HCT116 (cell line): ENCODE measurements at regions not wholly inside any gene's neighbourhood (a gene's known extent, or its start where the extent isn't known, plus 50 kb on each side); places are given as distances from the start of the nearest gene placed in this dataset.

Experiments
- ATAC-seq: fragments of 200-7000 bp; cut with Tn5 transposase; 2 replicates; pipeline ENCODE4 v1.9.1; 2020; ENCODE audit warnings: mild to moderate bottlenecking, moderate library complexity
- BruUV-seq: library from RNA; stranded (reverse); fragments of 400-500 nt; replicated peaks from 2 replicates; lab custom pipeline; 2021; lab: Mats Ljungman, UMichigan
- CTCF ChIA-PET: fragments of 300-600 bp; sonication (Branson Sonifier 250); formaldehyde crosslinking; loops from one replicate; lab custom pipeline; 2021; ENCODE audit warnings: antibody characterized with exemption; lab: Charles Lee
- POLR2A ChIA-PET: fragments of 300-600, 350-600 bp; sonication (Branson Sonifier 250); formaldehyde crosslinking; loops from one replicate; lab custom pipeline; 2021; ENCODE audit warnings: antibody characterized with exemption; lab: Charles Lee
- RAD21 ChIA-PET, 2 experiments: fragments of 300-600 bp; sonication (Branson Sonifier 250); formaldehyde crosslinking; loops; one replicate each; lab custom pipeline; 2023; ENCODE audit warnings: low total read pairs in 2 of 2; ENCODE audit not compliant: uncharacterized antibody in 2 of 2, unreplicated experiment in 2 of 2, low non-redundant PET in 1 of 2; lab: Charles Lee
- DNase-seq: peaks from one replicate; pipeline ENCODE4 v3.0.0-alpha.2; 2010; ENCODE audit warnings: low read depth, low spot score
- H2AFZ ChIP-seq: fragments of 200-600 bp; shearing (Covaris generic), sonication (generic); 2 replicates; pipeline ENCODE4 v1.6.1; 2017; ENCODE audit warnings: low read depth, mixed run types, mixed read lengths, antibody characterized with exemption, low read length; ENCODE audit not compliant: poor library complexity, severe bottlenecking
- H3K27ac ChIP-seq: 2 replicates; pipeline ENCODE4 v1.5.1; 2012; ENCODE audit warnings: low read depth, low read length
- H3K27me3 ChIP-seq: fragments of 200-600 bp; sonication (generic); 2 replicates; pipeline ENCODE4 v1.6.1; 2016; ENCODE audit warnings: mixed run types, low read length, mixed read lengths; ENCODE audit not compliant: insufficient read depth
- H3K36me3 ChIP-seq, 2 experiments: fragments of 200-500 bp in 1 of 2; fragments of 200-600 bp in 1 of 2; sonication (Bioruptor generic) in 1 of 2; sonication (generic) in 1 of 2; 2 replicates each; pipeline versions ENCODE4 v1.5.1 to v1.6.1; 2014 to 2016; ENCODE audit warnings: low read length in 2 of 2, inconsistent platforms in 1 of 2, mixed read lengths in 1 of 2, mixed run types in 1 of 2; ENCODE audit not compliant: insufficient read depth in 2 of 2, control insufficient read depth in 1 of 2
- H3K4me1 ChIP-seq, 2 experiments: fragments of 200-600 bp in 1 of 2; sonication (generic) in 1 of 2; 2 replicates each; pipeline versions ENCODE4 v1.5.1 to v1.6.1; 2012 to 2017; ENCODE audit warnings: low read length in 2 of 2, inconsistent platforms in 1 of 2, mild to moderate bottlenecking in 1 of 2, mixed read lengths in 1 of 2, mixed run types in 1 of 2, moderate library complexity in 1 of 2; ENCODE audit not compliant: insufficient read depth in 2 of 2, control insufficient read depth in 1 of 2
- H3K4me2 ChIP-seq: fragments of 200-600 bp; sonication (generic); 2 replicates; pipeline ENCODE4 v1.6.1; 2017; ENCODE audit warnings: mixed run types, low read length, mixed read lengths
- H3K4me3 ChIP-seq, 2 experiments: fragments of 200-600 bp in 1 of 2; sonication (generic) in 1 of 2; replicated peaks in 1 of 2; 2 replicates each; pipeline ENCODE4 v1.5.1; 2011 to 2016; ENCODE audit warnings: low read length in 2 of 2, control low read depth in 1 of 2, low read depth in 1 of 2, mild to moderate bottlenecking in 1 of 2, mixed read lengths in 1 of 2, mixed run types in 1 of 2
- H3K79me2 ChIP-seq: fragments of 200-600 bp; sonication (generic); 2 replicates; pipeline ENCODE4 v1.6.1; 2017; ENCODE audit warnings: mild to moderate bottlenecking, mixed run types, low read length, moderate library complexity, mixed read lengths; ENCODE audit not compliant: insufficient read depth
- H3K9ac ChIP-seq: fragments of 200-600 bp; sonication (generic); 2 replicates; pipeline ENCODE4 v1.6.1; 2016; ENCODE audit warnings: low read length, mixed read lengths
- H3K9me2 ChIP-seq: fragments of 200-600 bp; sonication (generic), shearing (Covaris generic); 2 replicates; pipeline ENCODE4 v1.6.1; 2017; ENCODE audit warnings: mixed run types, mild to moderate bottlenecking, moderate library complexity; ENCODE audit not compliant: insufficient read depth
- H3K9me3 ChIP-seq, 2 experiments: fragments of 200-500 bp in 1 of 2; fragments of 200-600 bp in 1 of 2; sonication (Bioruptor generic) in 1 of 2; sonication (generic) in 1 of 2; 2 replicates each; pipeline ENCODE4 v1.6.1; 2014 to 2017; ENCODE audit warnings: low read length in 2 of 2, mixed read lengths in 2 of 2, inconsistent platforms in 1 of 2, low read depth in 1 of 2, mild to moderate bottlenecking in 1 of 2, mixed run types in 1 of 2, moderate library complexity in 1 of 2; ENCODE audit not compliant: control insufficient read depth in 1 of 2, insufficient read depth in 1 of 2
- H4K20me1 ChIP-seq: fragments of 200-600 bp; sonication (generic), shearing (Covaris generic); 2 replicates; pipeline ENCODE4 v1.6.1; 2017; ENCODE audit warnings: mixed run types, mild to moderate bottlenecking, moderate library complexity; ENCODE audit not compliant: insufficient read depth
- CTCF ChIP-seq, 3 experiments: fragments of 200-600 bp in 1 of 3; sonication (generic) in 1 of 3; IDR thresholded peaks in 2 of 3; conservative IDR thresholded peaks in 1 of 3; 2 replicates each; pipeline ENCODE4 v1.5.1; 2012 to 2017; ENCODE audit warnings: low read depth in 2 of 3, low read length in 2 of 3, antibody characterized with exemption in 1 of 3, borderline replicate concordance in 1 of 3, control low read depth in 1 of 3, mild to moderate bottlenecking in 1 of 3, mixed read lengths in 1 of 3, mixed run types in 1 of 3, moderate library complexity in 1 of 3; ENCODE audit not compliant: insufficient read depth in 1 of 3
- EGR1 ChIP-seq: IDR thresholded peaks from 2 replicates; pipeline ENCODE4 v1.6.1; 2012; ENCODE audit warnings: low read depth
- EZH2phosphoT487 ChIP-seq: fragments of 200-600 bp; IDR thresholded peaks from 2 replicates; pipeline ENCODE4 v1.6.1; 2018; ENCODE audit warnings: antibody characterized with exemption, borderline replicate concordance
- FOSL1 ChIP-seq: IDR thresholded peaks from 2 replicates; pipeline ENCODE4 v1.6.1; 2012; ENCODE audit warnings: low read depth
- POLR2A ChIP-seq: IDR thresholded peaks from 2 replicates; pipeline ENCODE4 v1.7.0; 2011; ENCODE audit warnings: borderline replicate concordance; ENCODE audit not compliant: insufficient read depth, insufficient read length; ENCODE audit errors: extremely low read depth
- RAD21 ChIP-seq: IDR thresholded peaks from 2 replicates; pipeline ENCODE4 v1.6.1; 2012; ENCODE audit warnings: low read depth, mild to moderate bottlenecking
- SRF ChIP-seq: IDR thresholded peaks from 2 replicates; pipeline ENCODE4 v1.6.1; 2012; ENCODE audit warnings: low read depth
- intact Hi-C: fragments of 100-400 bp; cut with micrococcal nuclease; formaldehyde crosslinking; loops from 2 replicates; pipeline ENCODE4 v1.10.0; 2022

- CTCF ChIA-PET, result no interaction called here
- Histone ChIP-seq H3K4me1 (no peaks in the 10 kb centered on the region), H3K36me3 (no peaks in the 10 kb centered on the region), H3K4me3 (no peak overlapping the region), H3K27ac (no peak overlapping the region), H3K27me3 (no peaks in the 10 kb centered on the region), H3K4me2 (no peak overlapping the region), H3K79me2 (no peaks in the 10 kb centered on the region), H2AFZ (no peak overlapping the region)
- POLR2A ChIA-PET, result no interaction called here
- ATAC-seq, result no peak
- DNase-seq, result no peak
- RAD21 ChIA-PET, result no interaction called here
- BruUV-seq, result no TSS peak
- no peak for TF ChIP-seq EGR1
- TF ChIP-seq EZH2phosphoT487, result no peak
- TF ChIP-seq, all 23 proteins: peak for 0
- Histone ChIP-seq H3K9me2 (no peaks in the 10 kb centered on the region), H3K9ac (no peak overlapping the region), H4K20me1 (no peaks in the 10 kb centered on the region), H3K9me3 (0 out of 4 replicates have a peak, but pooled peaks cover 0 to 9% of the 10 kb centered on the region in 2 experiments)
- intact Hi-C loops, result no loop called here
Measured at GRCh38 chr6:11909696-11910132, 102.4 kb upstream of the HIVEP1 start.

GRCh38 chr6:11908436-11909105 lies 103.5 kb upstream of the HIVEP1 start:
- ChIA-PET RAD21 (no interaction called here), CTCF (no interaction called here), POLR2A (no interaction called here)
- no TSS peak for BruUV-seq
- no peak overlapping the region for H3K27ac ChIP-seq
- intact Hi-C loops, result no loop called here
- no peak for TF ChIP-seq FOSL1
- TF ChIP-seq POLR2A, result no peak
- TF ChIP-seq SRF, result no peak
- TF ChIP-seq CTCF (IDR thresholded peaks at IDR 0.05 in 2 of 3, conservative IDR thresholded peaks at IDR 0.05 in 1 of 3; ENCODE audit: borderline replicate concordance in 1 of 3, insufficient read depth in 1 of 3, low read depth in 2 of 3, low read length in 2 of 3), result no peak
- no peak for TF ChIP-seq RAD21
- DNase-seq, result no peak
- H3K9ac ChIP-seq, result no peak overlapping the region
- no peak overlapping the region for H3K4me3 ChIP-seq
- H3K9me3 ChIP-seq, result 0 out of 4 replicates have a peak, but pooled peaks cover 0 to 9% of the 10 kb centered on the region in 2 experiments
- no peaks in the 10 kb centered on the region for H3K36me3 ChIP-seq
- ATAC-seq, result no peak
- H3K27me3 ChIP-seq, result no peaks in the 10 kb centered on the region
- H3K4me1 ChIP-seq, result no peaks in the 10 kb centered on the region
- H4K20me1 ChIP-seq, result no peaks in the 10 kb centered on the region
- no peaks in the 10 kb centered on the region for H3K9me2 ChIP-seq
- no peaks in the 10 kb centered on the region for H3K79me2 ChIP-seq
- no peak overlapping the region for H3K4me2 ChIP-seq
- H2AFZ ChIP-seq, result no peak overlapping the region
